RPMI7951 (cell line): ENCODE measurements at regions not wholly inside any gene's neighbourhood (a gene's known extent, or its start where the extent isn't known, plus 50 kb on each side); places are given as distances from the start of the nearest gene placed in this dataset.
A peak's percentile ranks its signal among the peaks of the same experiment; 100 is the strongest.

ENCODE experiments used
- DNase-seq: peaks from one replicate; pipeline ENCODE4 v3.0.0-alpha.2; 2012; ENCODE audit warnings: low read depth

DNA sequence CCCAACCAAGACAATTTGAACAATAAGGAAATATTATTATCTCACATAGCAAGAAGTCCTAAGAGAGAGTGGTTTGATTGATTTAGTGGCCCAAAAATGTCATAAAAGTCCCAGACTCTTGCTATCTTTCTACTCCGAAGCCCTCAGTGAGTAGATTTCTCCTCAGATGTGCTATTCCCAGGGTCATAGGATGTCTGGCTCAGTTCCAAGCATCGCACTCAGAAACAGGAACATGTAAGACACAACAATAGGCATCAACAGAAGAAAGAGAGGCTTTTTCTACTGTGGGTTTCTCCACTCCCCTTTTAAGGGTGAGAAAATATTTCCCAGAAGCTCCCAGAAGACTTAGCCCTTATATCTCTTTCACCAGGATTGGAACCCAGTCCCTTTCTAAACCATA lies 188.1 kb upstream of the CDKN3 start:
- DNase-seq: no peak

DNA sequence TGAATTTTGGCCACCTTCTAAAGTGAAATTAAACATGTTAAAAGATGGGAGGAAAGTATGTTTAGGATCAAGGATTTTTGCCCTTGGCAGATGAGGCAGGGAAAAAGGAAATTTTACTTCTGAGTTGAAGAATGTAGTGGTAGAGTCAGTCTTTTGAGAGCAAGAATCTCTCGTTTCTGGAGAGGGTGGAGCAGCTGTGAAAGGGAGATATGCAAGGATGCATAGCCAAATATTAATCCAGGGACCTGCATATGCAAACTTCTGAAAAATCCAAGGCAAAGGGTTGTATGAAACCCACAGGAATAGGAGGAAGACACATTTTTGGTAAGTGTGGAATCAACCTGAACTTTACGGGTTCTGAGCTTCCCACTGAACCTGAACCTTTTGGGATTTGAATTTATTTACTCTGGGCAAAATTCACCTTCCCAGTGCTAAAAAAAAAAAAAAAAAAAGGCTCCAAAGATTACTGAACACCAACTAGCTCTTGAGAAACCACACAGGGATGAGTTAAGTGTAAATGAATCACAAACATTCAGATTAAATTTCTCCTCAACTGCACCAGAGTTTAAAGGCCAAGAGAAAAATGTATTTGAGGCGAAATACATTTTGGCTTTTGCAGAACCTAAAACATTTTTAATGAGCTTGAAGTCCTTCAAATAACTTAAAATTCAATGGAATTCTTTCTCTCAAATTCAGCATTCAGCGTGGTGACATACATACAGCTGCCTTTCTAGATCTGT lies 187.1 kb upstream of the CDKN3 start:
- DNase-seq: peak; percentile 23

DNA sequence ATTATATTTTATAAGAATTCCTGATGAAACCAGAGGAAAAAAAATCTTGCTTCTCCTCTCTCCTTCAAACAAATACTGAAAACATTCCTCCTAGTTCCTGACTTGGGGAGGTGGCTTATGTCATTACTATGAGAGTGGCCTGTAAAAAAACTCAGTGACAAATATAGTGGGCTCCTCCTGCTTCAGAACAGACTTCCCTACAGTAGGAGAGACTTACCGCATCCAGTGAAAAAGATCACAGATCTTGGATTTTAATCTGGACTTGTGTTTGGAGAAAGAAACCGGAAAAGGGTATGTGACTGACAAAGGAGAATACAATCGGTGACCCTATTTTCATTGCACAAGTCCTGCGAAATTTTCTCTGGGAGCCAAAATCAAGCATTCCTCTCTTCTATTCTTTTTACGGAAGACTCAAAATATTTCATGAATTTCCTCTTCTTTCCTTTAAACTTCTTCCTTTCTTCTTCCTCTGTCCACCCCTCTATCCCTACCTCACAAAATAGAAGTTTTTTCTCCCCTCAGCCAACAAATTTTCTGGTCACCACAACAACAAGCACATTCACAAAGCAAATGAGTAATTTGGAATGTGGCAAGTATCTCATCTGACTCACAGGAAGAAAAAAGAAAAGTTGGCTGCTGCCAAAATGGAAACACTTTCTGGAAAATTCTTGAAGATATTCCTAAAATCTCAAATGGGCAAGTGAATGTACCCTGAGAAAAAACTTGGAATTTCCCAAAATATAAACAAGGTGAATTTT lies 185.1 kb upstream of the CDKN3 start:
- peak; percentile 89 for DNase-seq

DNA sequence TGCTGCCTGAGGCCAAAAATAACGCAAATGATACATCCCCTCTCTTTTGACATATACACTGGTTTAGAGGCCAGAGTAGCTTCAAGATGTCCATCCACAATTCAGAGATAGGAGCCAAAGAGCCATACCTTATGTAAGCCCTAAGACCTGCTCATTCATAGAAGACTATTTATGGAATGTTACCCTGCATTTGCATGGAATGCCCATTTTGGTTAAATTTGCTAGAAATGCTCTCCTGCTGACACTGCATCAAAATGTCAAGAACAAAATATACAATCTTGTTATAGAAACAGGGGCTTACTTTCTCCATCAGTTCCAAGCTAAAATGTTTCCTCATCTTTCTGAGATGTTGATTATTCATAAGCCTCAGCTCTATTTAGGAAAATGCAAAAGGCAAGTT lies 183.3 kb upstream of the CDKN3 start:
- no peak for DNase-seq

DNA sequence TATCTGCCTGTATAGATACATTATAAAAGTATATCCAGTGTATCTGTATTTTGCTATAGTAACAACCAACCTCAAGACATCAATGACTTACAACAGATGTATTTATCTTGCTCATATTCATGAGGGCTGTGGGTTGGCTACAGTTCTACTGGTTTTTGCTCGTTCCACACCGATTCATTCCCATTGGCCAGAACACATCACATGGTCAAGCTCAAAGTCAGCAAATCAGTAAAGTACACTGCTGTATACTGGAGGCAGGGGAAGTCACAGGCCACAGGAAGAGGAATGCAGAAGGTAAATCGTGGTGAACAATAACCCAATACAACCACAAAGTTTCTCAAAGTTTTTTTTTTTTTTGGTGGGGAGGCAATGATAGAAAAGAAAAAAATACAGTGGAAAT lies 180.0 kb upstream of the CDKN3 start:
- no peak for DNase-seq

DNA sequence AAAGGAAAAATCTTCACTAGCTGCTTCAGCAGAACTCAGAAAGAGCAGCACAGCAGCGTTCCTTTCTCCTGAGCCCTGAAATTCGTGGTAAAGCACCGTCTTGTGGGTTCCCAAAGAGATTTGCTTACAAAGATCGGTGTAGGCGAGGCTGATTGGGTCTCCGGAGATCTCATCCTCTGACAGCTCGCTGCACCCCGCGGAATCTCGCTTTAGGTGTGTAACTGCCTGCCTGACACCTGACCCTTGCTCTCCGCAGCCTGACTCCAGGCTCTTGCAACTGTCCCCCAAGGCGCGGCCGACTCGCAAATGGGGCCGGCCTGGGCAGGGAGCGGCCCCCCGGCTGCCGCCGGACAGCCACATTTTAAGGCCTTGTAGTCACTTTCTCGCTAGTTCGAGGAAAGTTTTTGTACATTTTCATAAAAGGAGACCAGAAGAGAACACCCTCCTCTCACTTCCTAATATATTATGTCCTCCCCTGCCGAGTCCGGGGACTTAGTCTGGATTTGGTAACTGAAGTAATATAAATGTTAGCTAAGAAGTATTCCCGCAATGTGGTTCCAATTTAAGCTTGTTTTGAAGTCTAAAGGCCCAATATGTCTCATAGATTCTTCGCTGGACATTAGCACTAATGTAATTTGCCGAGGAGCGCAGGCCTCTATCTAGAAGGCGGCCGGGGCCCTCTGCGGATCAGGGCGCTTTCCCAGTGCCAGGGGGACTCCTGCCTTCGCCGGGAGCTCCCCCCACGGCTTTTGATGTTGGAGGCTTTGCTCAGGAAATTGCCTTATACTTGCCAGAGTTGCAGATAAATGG lies 177.3 kb upstream of the CDKN3 start:
- DNase-seq: no peak

DNA sequence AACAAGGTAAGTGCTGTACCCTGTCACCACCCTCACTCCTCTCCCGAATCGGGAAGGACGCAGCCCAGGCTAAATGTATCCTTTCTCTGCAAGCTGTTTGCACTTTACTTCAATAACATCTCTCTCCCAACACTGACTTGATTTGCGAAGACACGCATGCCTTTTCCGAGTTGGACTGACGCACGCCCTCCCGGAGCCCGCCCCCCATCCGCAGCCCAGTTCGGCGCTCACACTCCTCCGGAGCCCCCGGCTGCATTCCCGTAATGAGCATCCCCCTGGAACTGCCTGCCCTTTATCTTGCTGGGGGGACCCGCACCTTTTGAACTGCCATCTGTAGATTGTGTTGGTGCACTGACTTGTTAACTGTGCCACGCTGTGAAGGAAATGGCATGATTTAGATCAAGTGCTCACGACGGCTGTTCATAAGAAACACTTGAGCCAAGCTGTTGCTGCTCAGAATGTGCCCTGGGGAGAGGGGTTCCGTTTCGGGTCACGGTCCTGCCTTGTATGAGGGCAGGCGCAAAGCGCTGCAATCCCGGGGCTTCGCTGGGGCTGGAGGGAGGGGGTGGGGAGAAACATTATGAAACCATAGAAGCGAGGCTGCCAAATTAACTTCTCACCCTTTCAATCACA lies 176.6 kb upstream of the CDKN3 start:
- DNase-seq: no peak

DNA sequence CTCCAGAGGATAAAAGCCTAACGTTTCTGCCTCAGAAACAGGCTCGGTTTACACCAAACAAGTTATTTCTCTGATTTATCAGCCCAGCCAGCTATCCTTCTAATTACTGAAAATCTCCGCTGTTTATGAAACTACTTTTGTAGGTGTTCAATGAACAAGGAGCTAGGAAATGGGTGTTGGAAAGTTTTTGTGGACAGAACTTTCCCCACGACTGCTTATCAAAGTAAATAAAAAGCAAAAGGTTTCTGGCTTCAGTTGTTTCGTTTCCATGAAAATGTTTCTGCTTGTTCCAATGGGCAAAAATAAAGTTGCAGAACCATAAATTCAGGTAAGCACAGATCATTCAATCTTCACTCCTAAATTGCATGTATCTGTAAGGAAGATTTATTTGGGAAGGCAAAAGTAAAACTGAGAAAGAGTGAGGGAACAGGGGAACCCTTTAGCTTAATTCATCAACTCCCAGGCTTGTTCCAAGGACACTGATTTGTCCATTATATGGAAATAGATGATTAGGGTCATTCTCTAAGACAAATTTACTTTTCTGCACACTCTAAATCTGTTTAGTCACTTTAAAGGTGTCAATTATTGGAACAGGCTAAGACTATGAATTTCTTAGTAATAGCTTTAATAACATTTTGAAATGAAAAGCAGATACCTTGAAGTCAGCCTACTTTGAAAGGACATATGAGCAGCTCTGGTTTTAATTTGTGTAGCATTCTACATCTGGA lies 175.9 kb upstream of the CDKN3 start:
- DNase-seq: no peak

DNA sequence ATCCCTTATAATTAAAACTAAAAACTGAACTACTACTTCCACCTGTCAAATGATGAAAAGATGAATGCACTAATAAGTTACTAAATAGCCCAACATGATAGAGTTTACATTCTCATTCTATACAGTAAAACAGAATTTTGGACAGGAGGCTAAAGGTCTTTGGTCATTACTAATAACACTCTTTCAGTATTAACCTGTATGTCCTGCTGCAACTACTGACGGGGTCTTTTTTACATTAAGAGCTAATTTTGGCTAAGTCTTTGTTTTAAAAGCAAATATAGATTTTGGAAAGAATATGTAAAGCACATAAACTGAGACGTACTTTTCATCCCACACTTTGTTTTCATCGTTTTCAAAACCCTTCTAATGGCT lies 175.4 kb upstream of the CDKN3 start:
- no peak for DNase-seq

DNA sequence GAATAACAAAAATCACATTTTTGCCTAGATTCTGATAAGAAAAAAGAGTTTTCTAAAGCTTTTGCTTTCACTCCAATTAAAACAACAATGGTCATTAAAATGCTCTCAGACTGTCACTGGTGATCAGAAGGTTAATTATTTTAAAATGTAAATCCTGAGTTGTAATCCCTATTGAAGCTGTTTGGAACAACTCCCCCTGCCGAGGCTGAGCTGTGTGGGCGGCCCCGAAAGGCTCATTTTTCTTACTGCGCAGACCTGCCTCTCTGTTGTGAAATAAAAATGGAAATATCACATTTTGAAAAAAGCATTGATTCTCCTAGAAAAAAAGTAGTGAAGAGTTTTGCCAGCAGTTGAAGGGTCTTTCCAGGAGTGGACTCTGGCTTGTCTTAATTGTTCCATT lies 174.8 kb upstream of the CDKN3 start:
- no peak for DNase-seq

DNA sequence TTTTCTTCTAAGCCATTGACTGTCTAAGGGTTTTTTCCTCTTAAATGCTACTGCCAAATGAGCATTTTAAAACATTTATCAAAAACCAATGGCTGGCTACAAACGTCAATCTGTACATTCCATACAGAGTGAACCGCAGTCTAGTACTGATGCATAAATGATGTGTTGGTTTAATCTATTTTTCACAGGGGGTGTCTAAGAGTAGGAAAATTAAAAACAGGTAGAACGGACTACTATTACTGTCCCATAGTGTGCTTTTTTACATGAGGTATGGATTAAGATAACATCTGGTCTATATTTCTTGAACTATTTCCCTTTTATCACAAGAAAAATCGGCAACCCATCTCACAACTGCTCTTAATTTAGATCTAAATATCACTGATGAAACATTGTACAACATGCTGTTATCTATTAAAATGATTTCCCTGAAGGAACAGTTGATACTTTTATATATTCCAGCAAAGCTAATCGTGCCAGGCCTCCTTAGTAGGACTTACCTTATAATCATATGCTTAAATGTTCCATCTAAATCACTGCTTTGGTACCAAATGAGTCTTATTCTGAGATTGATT lies 172.9 kb upstream of the CDKN3 start:
- no peak for DNase-seq

DNA sequence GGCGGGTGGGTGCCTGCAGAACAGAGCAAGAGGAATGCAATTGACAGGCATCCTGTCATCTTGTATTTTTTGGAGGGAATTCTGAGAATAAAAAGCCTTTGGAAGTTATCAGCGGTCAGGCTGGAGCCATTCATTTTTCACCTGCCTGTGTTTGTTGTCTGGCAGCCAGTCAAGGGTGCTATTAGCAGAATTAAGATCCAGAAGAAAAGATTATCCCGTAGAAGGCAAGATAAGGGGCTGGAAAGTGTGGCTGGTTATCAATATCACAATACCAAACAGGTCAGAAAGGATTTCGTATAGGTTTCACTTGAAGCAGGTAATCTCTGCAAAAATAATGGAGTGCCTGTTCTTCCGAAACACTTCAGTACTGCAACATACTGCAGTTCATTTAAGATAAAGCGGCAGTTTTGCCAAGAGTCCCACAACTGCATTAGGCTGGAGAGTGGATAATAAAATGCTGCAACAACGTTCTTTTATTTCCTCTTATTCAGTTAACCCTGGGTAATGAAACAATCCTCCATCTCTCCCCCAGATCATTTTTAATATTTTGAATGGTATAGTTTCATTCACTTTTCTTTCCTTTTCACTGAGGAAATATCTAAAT lies 171.2 kb upstream of the CDKN3 start:
- DNase-seq: no peak

DNA sequence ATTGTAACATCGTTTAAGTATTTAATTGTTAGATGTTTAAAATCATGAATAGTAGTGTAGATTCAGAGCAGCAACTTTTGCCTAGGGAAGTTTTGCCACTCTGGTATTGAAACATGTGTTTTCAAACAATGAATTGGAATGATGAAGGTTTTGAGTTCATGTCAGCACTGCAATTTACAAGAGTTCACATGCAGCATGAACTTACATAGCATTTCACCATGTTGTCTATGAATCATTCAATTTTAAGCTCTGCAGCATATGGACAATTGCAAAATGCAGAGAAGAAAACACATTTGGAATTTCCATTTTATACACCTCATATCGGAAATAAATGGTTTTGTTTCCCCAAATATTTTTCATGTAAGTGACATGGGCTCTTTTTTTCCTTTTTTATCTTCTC lies 170.7 kb upstream of the CDKN3 start:
- DNase-seq: peak; percentile 7

DNA sequence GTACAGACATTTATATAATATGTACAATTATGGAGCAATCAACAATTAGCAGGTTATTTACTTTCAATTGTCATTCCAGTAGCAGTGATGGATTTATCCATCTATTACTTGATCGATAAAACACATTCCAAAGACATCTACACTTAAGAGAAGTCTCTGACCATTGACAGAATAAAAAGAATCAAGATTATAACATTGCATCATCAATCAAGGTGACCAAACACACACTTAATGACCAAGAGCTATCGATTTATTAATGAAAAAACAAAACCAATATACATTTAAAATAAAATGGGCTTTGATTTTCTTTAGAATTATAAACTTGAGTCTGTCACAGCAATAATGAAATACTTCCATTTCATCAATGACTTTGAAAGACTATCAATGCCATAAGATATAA lies 170.2 kb upstream of the CDKN3 start:
- DNase-seq: no peak

DNA sequence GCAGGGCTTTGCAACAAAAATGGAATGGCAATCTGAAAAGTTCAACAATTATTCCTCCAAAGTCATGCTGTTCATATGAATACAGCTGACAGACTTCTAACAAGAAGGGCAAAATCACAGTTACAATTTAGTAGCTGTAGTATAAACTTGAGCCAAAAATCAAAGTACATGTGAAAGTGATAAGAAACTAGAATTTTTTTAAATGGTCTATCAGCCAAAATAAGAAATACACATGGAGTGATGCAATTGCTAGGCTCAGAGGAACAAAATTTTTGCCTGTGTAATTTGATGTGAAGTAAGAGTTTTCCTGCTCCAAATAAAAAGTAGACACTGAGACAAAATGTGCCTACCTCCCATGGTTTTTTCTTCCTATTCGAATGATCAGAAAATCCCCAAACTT lies 167.7 kb upstream of the CDKN3 start:
- no peak for DNase-seq

DNA sequence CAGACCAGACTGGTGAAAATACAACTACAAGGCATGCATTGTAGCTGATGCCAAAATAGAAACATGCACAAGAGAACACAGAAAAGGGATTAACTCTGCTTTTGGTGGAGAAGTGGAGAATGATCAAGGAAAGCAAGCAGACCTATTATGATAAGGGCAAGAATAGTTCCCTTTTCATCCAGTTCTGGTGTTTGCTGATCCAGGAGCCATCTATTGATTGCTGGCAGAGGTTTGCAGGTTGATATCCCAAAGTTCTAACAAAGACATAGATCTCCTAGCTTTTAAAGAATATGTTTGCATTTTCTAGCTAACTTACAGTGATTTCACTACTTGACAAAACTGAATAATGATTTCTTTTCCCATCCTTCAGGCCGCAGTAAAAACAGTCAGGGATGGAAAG lies 166.2 kb upstream of the CDKN3 start:
- no peak for DNase-seq

DNA sequence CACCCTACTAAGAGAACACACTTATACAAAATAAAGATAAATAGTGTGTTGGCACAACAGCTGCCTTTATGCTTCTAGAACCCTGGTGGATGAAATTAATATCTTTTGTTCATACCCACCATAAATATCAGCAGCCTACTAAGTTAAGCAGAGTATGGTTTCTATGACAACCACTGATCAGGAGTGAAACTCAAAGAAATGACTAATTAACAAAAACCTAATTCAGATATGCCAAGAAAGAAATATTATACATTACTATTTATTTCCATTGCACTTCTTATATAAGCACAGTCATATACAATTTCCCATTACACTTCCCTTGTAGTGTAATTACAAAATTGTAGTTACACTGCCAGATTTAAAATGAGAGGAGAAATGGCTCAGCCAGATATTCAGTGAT lies 164.1 kb upstream of the CDKN3 start:
- DNase-seq: no peak

DNA sequence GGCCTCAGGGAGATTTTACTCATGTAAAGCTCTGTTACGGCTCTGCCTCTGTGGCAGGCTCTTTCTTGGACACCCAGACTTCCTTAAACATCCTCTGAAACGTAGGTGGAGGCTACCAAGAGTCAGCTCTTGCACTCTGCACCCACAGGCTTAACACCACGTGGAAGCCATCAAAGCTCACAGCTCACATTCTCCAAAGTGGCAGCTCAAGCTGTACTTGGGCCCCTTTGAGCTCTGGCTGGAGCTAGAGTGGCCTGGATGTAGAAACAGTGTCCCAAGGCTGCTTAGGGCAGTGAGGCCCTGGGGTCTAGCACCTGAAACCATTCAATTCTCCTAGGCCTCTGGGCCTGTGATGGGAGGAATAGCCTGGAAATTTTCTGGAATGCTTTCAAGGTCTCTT lies 155.3 kb upstream of the CDKN3 start:
- no peak for DNase-seq

DNA sequence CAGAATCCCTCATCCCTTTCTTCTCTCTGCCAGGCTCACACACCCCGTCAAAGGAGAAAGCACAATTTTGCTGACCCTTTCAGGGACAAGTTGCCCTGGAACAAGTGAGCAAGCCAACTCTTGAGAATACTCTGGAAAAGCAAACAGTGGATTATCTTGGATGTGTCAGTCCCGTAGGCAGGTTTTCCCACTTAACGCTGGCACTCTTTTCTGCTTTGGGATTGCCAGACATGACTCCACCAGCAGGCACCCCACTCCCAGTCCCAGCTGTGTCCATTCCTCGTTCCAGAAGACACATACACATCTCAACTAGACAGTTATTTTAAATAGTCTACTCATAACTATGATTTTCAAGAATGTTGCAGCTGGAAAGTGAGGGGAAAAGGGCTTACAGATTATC lies 145.5 kb upstream of the CDKN3 start:
- peak; percentile 15 for DNase-seq

DNA sequence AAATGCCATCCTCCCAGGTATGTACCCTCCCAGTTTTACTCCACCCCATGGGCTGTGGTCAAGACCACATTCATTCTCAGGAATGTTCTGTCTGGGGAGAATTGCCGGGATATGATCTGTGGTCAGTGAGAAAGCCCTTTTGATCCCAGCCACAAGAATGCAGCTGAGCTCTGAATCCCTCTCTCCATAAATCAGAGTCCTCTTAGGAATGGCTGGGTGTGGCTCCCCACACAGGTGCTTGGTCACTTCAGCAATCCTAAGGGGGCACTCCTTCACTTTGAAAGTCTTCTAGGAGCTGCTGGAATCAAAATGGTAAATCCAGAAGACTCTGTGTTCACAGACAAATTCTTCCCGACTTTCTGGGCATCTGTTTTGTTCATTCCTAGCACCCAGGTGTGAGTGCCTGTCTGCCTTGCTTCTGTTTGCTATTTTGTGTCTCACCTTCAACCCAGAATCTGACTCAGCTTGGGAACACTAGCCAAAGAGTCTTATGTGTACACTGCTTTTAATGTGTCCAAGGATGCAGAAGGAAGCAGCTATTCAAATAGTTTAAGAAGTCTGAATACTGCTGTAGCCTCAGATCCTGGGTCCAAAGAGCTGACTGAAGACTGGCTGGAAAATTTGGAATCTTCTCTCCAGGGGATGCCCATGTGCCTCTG lies 144.6 kb upstream of the CDKN3 start:
- DNase-seq: peak; percentile 92
